Endodermal cell (in vitro differentiated cells): ENCODE measurements at regions not wholly inside any gene's neighbourhood (a gene's known extent, or its start where the extent isn't known, plus 50 kb on each side); places are given as distances from the start of the nearest gene placed in this dataset.
"Not testable (repeated sequence)": the region's sequence is repeated elsewhere in the genome, so short reads cannot be mapped to it uniquely, and the experiment has no call there.

Experiments used
- DNase-seq: peaks from one replicate; pipeline ENCODE4 v3.0.0-alpha.2; 2017
- H3K27ac ChIP-seq: 2 replicates; pipeline ENCODE4 v1.5.1; 2013; ENCODE audit warnings: mild to moderate bottlenecking, low read depth, low read length, moderate library complexity
- H3K27me3 ChIP-seq: 2 replicates; pipeline ENCODE4 v1.6.1; 2013; ENCODE audit warnings: mild to moderate bottlenecking, low read length, moderate library complexity; ENCODE audit not compliant: insufficient read depth, control insufficient read depth, poor library complexity, severe bottlenecking
- H3K36me3 ChIP-seq: 2 replicates; pipeline ENCODE4 v1.7.0; 2013; ENCODE audit warnings: mild to moderate bottlenecking, low read length, moderate library complexity; ENCODE audit not compliant: control insufficient read depth, insufficient read depth
- H3K4me1 ChIP-seq: one replicate; pipeline ENCODE4 v1.7.0; 2013; ENCODE audit warnings: low read length; ENCODE audit not compliant: control insufficient read depth, insufficient read depth
- H3K4me3 ChIP-seq: 2 replicates; pipeline ENCODE4 v1.5.1; 2013; ENCODE audit warnings: mild to moderate bottlenecking, low read length, moderate library complexity
- H3K9ac ChIP-seq: 2 replicates; pipeline ENCODE4 v1.6.1; 2013; ENCODE audit warnings: mild to moderate bottlenecking, low read length, moderate library complexity; ENCODE audit not compliant: poor library complexity, severe bottlenecking; ENCODE audit errors: extremely low read depth
- H3K9me3 ChIP-seq: 2 replicates; pipeline ENCODE4 v1.6.1; 2013; ENCODE audit warnings: mild to moderate bottlenecking, low read length, moderate library complexity; ENCODE audit not compliant: control insufficient read depth
- H3K27ac Mint-ChIP-seq: 2 replicates; pipeline ENCODE4 v1.8.0; 2020; ENCODE audit warnings: mixed read lengths
- H3K27me3 Mint-ChIP-seq: 2 replicates; pipeline ENCODE4 v1.8.0; 2021; ENCODE audit warnings: mild to moderate bottlenecking, mixed read lengths; ENCODE audit not compliant: insufficient read depth
- H3K36me3 Mint-ChIP-seq: 2 replicates; pipeline ENCODE4 v1.8.0; 2020; ENCODE audit warnings: low read depth, mixed read lengths
- H3K4me1 Mint-ChIP-seq: 2 replicates; pipeline ENCODE4 v1.8.0; 2020; ENCODE audit warnings: mixed read lengths
- H3K4me3 Mint-ChIP-seq: 2 replicates; pipeline ENCODE4 v1.8.0; 2020; ENCODE audit warnings: mild to moderate bottlenecking, moderate library complexity, mixed read lengths
- H3K9me3 Mint-ChIP-seq: 2 replicates; pipeline ENCODE4 v1.8.0; 2020; ENCODE audit warnings: mild to moderate bottlenecking, mixed read lengths
- WGBS, 2 experiments: methylation state at CpG; one replicate each; pipeline versions ENCODE4 v1.1.5 to v1.1.7; 2013; ENCODE audit warnings: missing lambda C conversion rate in 2 of 2, mixed read lengths in 1 of 2; ENCODE audit not compliant: insufficient coverage in 1 of 2, insufficient read length in 1 of 2; 5-methylcytosine and 5-hydroxymethylcytosine counted together
- TF ChIP-seq, protein P1 (sequence below): fragments of 200-600 bp; sonication (generic); conservative IDR thresholded peaks from 2 replicates; pipeline ENCODE4 v1.5.0; 2021; ENCODE audit warnings: antibody characterized with exemption, mild to moderate bottlenecking

DNA sequence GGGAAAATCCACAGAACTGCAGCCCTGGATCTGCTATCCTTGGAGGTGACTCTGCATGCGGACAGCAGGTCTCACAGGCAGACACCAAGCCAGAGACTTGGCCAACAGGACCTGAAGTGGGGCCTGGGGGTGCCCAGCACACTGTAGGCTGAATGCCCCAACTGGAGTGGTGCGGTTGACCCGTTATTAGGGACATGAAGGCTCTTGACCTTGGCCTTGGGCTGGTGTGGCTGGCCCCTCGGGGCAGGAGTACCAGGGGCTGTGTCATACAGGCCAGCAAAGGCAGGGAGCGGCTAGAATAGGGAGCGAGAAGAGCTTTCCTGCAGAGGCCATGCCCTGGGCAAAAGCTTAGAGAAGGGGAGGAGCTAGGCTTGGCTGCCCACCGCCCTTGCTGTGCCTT is 153.2 kb upstream of the MVB12B start:
- Histone ChIP-seq H3K4me3 (no peak overlapping the region), H3K36me3 (no peaks in the 10 kb centered on the region), H3K27ac (no peak overlapping the region), H3K9me3 (no peaks in the 10 kb centered on the region), H3K27me3 (no peaks in the 10 kb centered on the region), H3K4me1 (no peaks in the 10 kb centered on the region), H3K9ac (no peak overlapping the region)
- H3K27ac Mint-ChIP-seq, result no peak overlapping the region
- peaks cover 6% of the 10 kb centered on the region for H3K9me3 Mint-ChIP-seq
- no peak overlapping the region for H3K4me3 Mint-ChIP-seq
- H3K4me1 Mint-ChIP-seq, result no peaks in the 10 kb centered on the region
- 90% methylated on average over 4 to 7 of the region's 7 CpGs for WGBS, 2 experiments
- peaks cover 12% of the 10 kb centered on the region for H3K27me3 Mint-ChIP-seq
- no peak for DNase-seq
- no peaks in the 10 kb centered on the region for H3K36me3 Mint-ChIP-seq
- TF ChIP-seq, protein P1, sequence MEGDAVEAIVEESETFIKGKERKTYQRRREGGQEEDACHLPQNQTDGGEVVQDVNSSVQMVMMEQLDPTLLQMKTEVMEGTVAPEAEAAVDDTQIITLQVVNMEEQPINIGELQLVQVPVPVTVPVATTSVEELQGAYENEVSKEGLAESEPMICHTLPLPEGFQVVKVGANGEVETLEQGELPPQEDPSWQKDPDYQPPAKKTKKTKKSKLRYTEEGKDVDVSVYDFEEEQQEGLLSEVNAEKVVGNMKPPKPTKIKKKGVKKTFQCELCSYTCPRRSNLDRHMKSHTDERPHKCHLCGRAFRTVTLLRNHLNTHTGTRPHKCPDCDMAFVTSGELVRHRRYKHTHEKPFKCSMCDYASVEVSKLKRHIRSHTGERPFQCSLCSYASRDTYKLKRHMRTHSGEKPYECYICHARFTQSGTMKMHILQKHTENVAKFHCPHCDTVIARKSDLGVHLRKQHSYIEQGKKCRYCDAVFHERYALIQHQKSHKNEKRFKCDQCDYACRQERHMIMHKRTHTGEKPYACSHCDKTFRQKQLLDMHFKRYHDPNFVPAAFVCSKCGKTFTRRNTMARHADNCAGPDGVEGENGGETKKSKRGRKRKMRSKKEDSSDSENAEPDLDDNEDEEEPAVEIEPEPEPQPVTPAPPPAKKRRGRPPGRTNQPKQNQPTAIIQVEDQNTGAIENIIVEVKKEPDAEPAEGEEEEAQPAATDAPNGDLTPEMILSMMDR, result no peak

DNA sequence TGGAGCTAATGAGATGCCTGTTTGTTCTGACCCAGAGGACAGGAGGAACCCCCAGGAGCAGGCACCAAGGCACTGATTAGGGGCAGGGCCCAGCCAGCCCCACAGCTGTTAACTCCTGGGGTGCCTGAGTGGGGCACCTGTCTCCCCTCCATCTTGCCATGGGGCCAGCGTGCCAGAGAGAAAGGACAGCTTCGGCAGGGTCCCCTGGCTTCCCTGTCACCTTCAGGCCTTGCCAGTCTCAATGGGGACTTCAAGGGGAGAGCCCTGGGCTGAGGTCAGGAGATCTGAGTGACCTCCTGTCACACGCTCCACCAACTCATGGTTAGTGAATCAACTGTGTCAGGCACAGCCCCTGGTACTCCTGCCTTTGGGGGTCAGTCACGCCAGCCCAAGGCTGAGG is 152.7 kb upstream of the MVB12B start:
- H3K36me3 ChIP-seq, result no peaks in the 10 kb centered on the region
- no peaks in the 10 kb centered on the region for H3K4me1 ChIP-seq
- Mint-ChIP-seq H3K36me3 (no peaks in the 10 kb centered on the region), H3K9me3 (peaks cover 6% of the 10 kb centered on the region), H3K4me1 (no peaks in the 10 kb centered on the region), H3K4me3 (no peak overlapping the region), H3K27me3 (peaks cover 12% of the 10 kb centered on the region), H3K27ac (no peak overlapping the region)
- H3K27me3 ChIP-seq, result no peaks in the 10 kb centered on the region
- no peaks in the 10 kb centered on the region for H3K9me3 ChIP-seq
- no peak overlapping the region for H3K4me3 ChIP-seq
- TF ChIP-seq, protein P1, result no peak
- no peak overlapping the region for H3K27ac ChIP-seq
- WGBS, 2 experiments, result 84 to 92% methylated on average over 3 to 4 of the region's 4 CpGs
- DNase-seq, result no peak
- H3K9ac ChIP-seq, result no peak overlapping the region

DNA sequence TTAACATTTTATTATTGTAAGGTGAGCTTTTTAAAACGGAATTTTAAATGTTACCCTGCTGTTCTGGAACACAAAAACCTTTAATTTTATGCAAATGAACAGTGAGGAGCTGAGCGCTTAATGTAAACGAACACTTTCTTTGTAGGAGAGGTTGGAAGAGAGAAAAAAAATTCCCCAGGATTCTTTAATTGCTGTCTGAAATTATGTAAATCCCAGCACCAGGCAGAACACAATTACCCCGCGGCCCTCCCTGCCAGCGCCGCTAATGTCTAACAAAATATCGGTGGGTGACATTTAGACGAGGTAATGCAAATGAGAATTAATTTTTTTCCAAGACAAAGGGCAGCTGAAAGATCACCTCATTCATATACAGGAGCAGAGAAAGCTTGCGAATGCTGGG is 143.4 kb upstream of the MVB12B start:
- no peak for DNase-seq
- no peaks in the 10 kb centered on the region for H3K36me3 Mint-ChIP-seq
- no peaks in the 10 kb centered on the region for H3K36me3 ChIP-seq
- H3K9ac ChIP-seq, result no peak overlapping the region
- H3K4me3 Mint-ChIP-seq, result no peak overlapping the region
- TF ChIP-seq, protein P1, result no peak
- no peak overlapping the region for H3K27ac Mint-ChIP-seq
- no peak overlapping the region for H3K27ac ChIP-seq
- H3K4me1 Mint-ChIP-seq, result peaks cover 5% of the 10 kb centered on the region
- peaks cover 4% of the 10 kb centered on the region for H3K9me3 ChIP-seq
- H3K4me1 ChIP-seq, result no peaks in the 10 kb centered on the region
- no peaks in the 10 kb centered on the region for H3K9me3 Mint-ChIP-seq
- no peaks in the 10 kb centered on the region for H3K27me3 ChIP-seq
- 67 to 97% methylated on average over 5 to 10 of the region's 10 CpGs for WGBS, 2 experiments
- H3K4me3 ChIP-seq, result no peak overlapping the region
- H3K27me3 Mint-ChIP-seq, result peaks cover 6% of the 10 kb centered on the region

DNA sequence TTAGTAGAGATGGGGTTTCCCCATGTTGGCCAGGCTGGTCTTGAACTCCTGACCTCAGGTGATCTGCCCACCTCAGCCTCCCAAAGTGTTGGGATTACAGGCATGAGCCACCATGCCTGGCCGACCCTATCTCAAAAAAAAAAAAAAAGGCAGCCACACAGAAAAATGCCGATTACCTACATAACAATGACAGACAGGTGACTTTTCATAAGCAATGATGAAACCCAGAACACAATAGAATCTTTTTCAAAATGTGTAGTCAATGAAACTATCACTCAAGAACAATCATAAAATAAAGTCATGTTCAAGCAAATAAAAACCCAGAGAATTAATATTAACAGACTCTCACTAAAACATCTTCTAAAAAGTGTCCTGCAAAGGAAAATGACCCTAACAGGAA is 135.6 kb upstream of the MVB12B start:
- H3K27me3 ChIP-seq, H3K4me1 Mint-ChIP-seq, H3K9ac ChIP-seq, H3K27me3 Mint-ChIP-seq, H3K27ac Mint-ChIP-seq, H3K4me3 ChIP-seq, DNase-seq, H3K9me3 ChIP-seq, H3K9me3 Mint-ChIP-seq, H3K27ac ChIP-seq, H3K4me3 Mint-ChIP-seq, H3K36me3 Mint-ChIP-seq, H3K36me3 ChIP-seq, H3K4me1 ChIP-seq: not testable (repeated sequence)
- WGBS, 2 experiments, result 83% methylated on average over 2 of the region's 2 CpGs; no CpG with 5 or more reads in 1 of the 2 experiments
